Activated CD4-positive, alpha-beta T cell treated with anti-CD3 and anti-CD28 coated beads, Interleukin-2, amount 10 ng/mL, durations not matched to agents 7 days and 5 days (primary cell): ENCODE measurements at regions not wholly inside any gene's neighbourhood (a gene's known extent, or its start where the extent isn't known, plus 50 kb on each side); places are given as distances from the start of the nearest gene placed in this dataset.
"Not testable (repeated sequence)": the region's sequence is repeated elsewhere in the genome, so short reads cannot be mapped to it uniquely, and the experiment has no call there.

Experiments
- CTCF ChIA-PET: fragments of 350-600 bp; sonication (Branson Sonifier 250); formaldehyde crosslinking; loops from one replicate; lab custom pipeline; 2021; ENCODE audit warnings: antibody characterized with exemption; lab: Charles Lee
- POLR2A ChIA-PET: fragments of 350-600 bp; sonication (Branson Sonifier 250); formaldehyde crosslinking; loops from one replicate; lab custom pipeline; 2021; ENCODE audit warnings: antibody characterized with exemption; lab: Charles Lee
- DNase-seq: peaks from one replicate; pipeline ENCODE4 v3.0.0-alpha.2; 2020
- H3K27ac Mint-ChIP-seq: one replicate; pipeline ENCODE4 v1.8.0; 2021; ENCODE audit warnings: mild to moderate bottlenecking, moderate library complexity, mixed read lengths
- H3K27me3 Mint-ChIP-seq: one replicate; pipeline ENCODE4 v1.8.0; 2021; ENCODE audit warnings: mixed read lengths
- H3K36me3 Mint-ChIP-seq: one replicate; pipeline ENCODE4 v1.8.0; 2021; ENCODE audit warnings: low read depth, mixed read lengths
- H3K4me1 Mint-ChIP-seq: one replicate; pipeline ENCODE4 v1.8.0; 2021; ENCODE audit warnings: mixed read lengths
- H3K4me3 Mint-ChIP-seq: one replicate; pipeline ENCODE4 v1.8.0; 2021; ENCODE audit warnings: mild to moderate bottlenecking, moderate library complexity, mixed read lengths
- H3K9me3 Mint-ChIP-seq: one replicate; pipeline ENCODE4 v1.8.0; 2021; ENCODE audit warnings: mixed read lengths

GRCh38 chr3:110324171-110324705, 747.4 kb upstream of the NECTIN3 start:
- H3K9me3 Mint-ChIP-seq, result no peaks in the 10 kb centered on the region
- CTCF ChIA-PET, result no interaction called here
- H3K4me3 Mint-ChIP-seq, result no peak overlapping the region

GRCh38 chr3:110327870-110328269, 743.7 kb upstream of the NECTIN3 start:
- ChIA-PET POLR2A (no interaction called here), CTCF (no interaction called here)
- Mint-ChIP-seq H3K4me3 (no peak overlapping the region), H3K9me3 (no peaks in the 10 kb centered on the region), H3K27me3 (no peaks in the 10 kb centered on the region), H3K4me1 (no peaks in the 10 kb centered on the region), H3K27ac (no peak overlapping the region), H3K36me3 (no peaks in the 10 kb centered on the region)
- no peak for DNase-seq

More at GRCh38 chr3:110324171-110324705, 747.4 kb upstream of the NECTIN3 start:
- POLR2A ChIA-PET, result no interaction called here
- no peak for DNase-seq
- H3K27ac Mint-ChIP-seq, result no peak overlapping the region
- no peaks in the 10 kb centered on the region for H3K4me1 Mint-ChIP-seq
- H3K36me3 Mint-ChIP-seq, result no peaks in the 10 kb centered on the region
- H3K27me3 Mint-ChIP-seq, result no peaks in the 10 kb centered on the region

- POLR2A ChIA-PET, H3K4me1 Mint-ChIP-seq, H3K27me3 Mint-ChIP-seq, H3K9me3 Mint-ChIP-seq, H3K4me3 Mint-ChIP-seq, H3K36me3 Mint-ChIP-seq, H3K27ac Mint-ChIP-seq, DNase-seq: not testable (repeated sequence)
- CTCF ChIA-PET, result interaction anchor here (0.9 kb wide), 1 partner anchor 17 kb away, joined by 3 read pairs; no protein-coding TSS in a partner anchor
Observed at GRCh38 chr3:110331562-110331961, 740.1 kb upstream of the NECTIN3 start.

- H3K27me3 Mint-ChIP-seq, result no peaks in the 10 kb centered on the region
- ChIA-PET CTCF (no interaction called here), POLR2A (no interaction called here)
- no peaks in the 10 kb centered on the region for H3K36me3 Mint-ChIP-seq
- no peak overlapping the region for H3K4me3 Mint-ChIP-seq
- no peaks in the 10 kb centered on the region for H3K4me1 Mint-ChIP-seq
- no peaks in the 10 kb centered on the region for H3K9me3 Mint-ChIP-seq
- DNase-seq, result no peak
- no peak overlapping the region for H3K27ac Mint-ChIP-seq
Observed at GRCh38 chr3:110332629-110333028, 739.0 kb upstream of the NECTIN3 start.

- Mint-ChIP-seq H3K9me3 (no peaks in the 10 kb centered on the region), H3K27ac (no peak overlapping the region), H3K36me3 (no peaks in the 10 kb centered on the region), H3K4me1 (no peaks in the 10 kb centered on the region), H3K4me3 (no peak overlapping the region), H3K27me3 (no peaks in the 10 kb centered on the region)
- ChIA-PET POLR2A (no interaction called here), CTCF (no interaction called here)
- no peak for DNase-seq
Observed at GRCh38 chr3:110341047-110341446, 730.6 kb upstream of the NECTIN3 start.

- Mint-ChIP-seq H3K27me3 (no peaks in the 10 kb centered on the region), H3K27ac (no peak overlapping the region), H3K4me1 (no peaks in the 10 kb centered on the region), H3K9me3 (no peaks in the 10 kb centered on the region), H3K36me3 (no peaks in the 10 kb centered on the region), H3K4me3 (no peak overlapping the region)
- no peak for DNase-seq
- POLR2A ChIA-PET, result no interaction called here
- CTCF ChIA-PET, result no interaction called here
Observed at GRCh38 chr3:110343376-110343775, 728.2 kb upstream of the NECTIN3 start.

GRCh38 chr3:110343945-110344344, 727.7 kb upstream of the NECTIN3 start:
- ChIA-PET CTCF (no interaction called here), POLR2A (no interaction called here)
- H3K4me1 Mint-ChIP-seq, result no peaks in the 10 kb centered on the region
- H3K27me3 Mint-ChIP-seq, result no peaks in the 10 kb centered on the region
- H3K4me3 Mint-ChIP-seq, result no peak overlapping the region
- no peaks in the 10 kb centered on the region for H3K9me3 Mint-ChIP-seq
- DNase-seq, result no peak
- no peak overlapping the region for H3K27ac Mint-ChIP-seq
- H3K36me3 Mint-ChIP-seq, result no peaks in the 10 kb centered on the region

GRCh38 chr3:110344487-110344886, 727.1 kb upstream of the NECTIN3 start:
- Mint-ChIP-seq H3K4me1 (no peaks in the 10 kb centered on the region), H3K27ac (no peak overlapping the region), H3K9me3 (no peaks in the 10 kb centered on the region), H3K36me3 (no peaks in the 10 kb centered on the region), H3K4me3 (no peak overlapping the region), H3K27me3 (no peaks in the 10 kb centered on the region)
- DNase-seq, result no peak
- ChIA-PET CTCF (no interaction called here), POLR2A (no interaction called here)

GRCh38 chr3:110344897-110345767, 726.5 kb upstream of the NECTIN3 start:
- H3K4me1 Mint-ChIP-seq, result no peaks in the 10 kb centered on the region
- H3K27ac Mint-ChIP-seq, result no peak overlapping the region
- H3K27me3 Mint-ChIP-seq, result no peaks in the 10 kb centered on the region
- H3K36me3 Mint-ChIP-seq, result no peaks in the 10 kb centered on the region
- no peak overlapping the region for H3K4me3 Mint-ChIP-seq
- ChIA-PET POLR2A (no interaction called here), CTCF (no interaction called here)
- H3K9me3 Mint-ChIP-seq, result no peaks in the 10 kb centered on the region
- no peak for DNase-seq

GRCh38 chr3:110349295-110349694, 722.3 kb upstream of the NECTIN3 start:
- H3K36me3 Mint-ChIP-seq, result no peaks in the 10 kb centered on the region
- DNase-seq, result no peak
- ChIA-PET CTCF (interaction anchor here (0.6 kb wide), 1 partner anchor 48 kb away, joined by 5 read pairs; no protein-coding TSS in a partner anchor), POLR2A (no interaction called here)
- no peak overlapping the region for H3K4me3 Mint-ChIP-seq
- no peak overlapping the region for H3K27ac Mint-ChIP-seq
- H3K4me1 Mint-ChIP-seq, result no peaks in the 10 kb centered on the region
- H3K9me3 Mint-ChIP-seq, result no peaks in the 10 kb centered on the region
- no peaks in the 10 kb centered on the region for H3K27me3 Mint-ChIP-seq

- ChIA-PET POLR2A (no interaction called here), CTCF (no interaction called here)
- Mint-ChIP-seq H3K27ac (no peak overlapping the region), H3K4me1 (no peaks in the 10 kb centered on the region), H3K27me3 (no peaks in the 10 kb centered on the region), H3K4me3 (no peak overlapping the region), H3K9me3 (no peaks in the 10 kb centered on the region), H3K36me3 (no peaks in the 10 kb centered on the region)
- no peak for DNase-seq
Observed at GRCh38 chr3:110352841-110353604, 718.6 kb upstream of the NECTIN3 start.

GRCh38 chr3:110362751-110363150, 708.9 kb upstream of the NECTIN3 start:
- no peak overlapping the region for H3K4me3 Mint-ChIP-seq
- ChIA-PET CTCF (no interaction called here), POLR2A (no interaction called here)
- H3K9me3 Mint-ChIP-seq, result no peaks in the 10 kb centered on the region
- no peak for DNase-seq
- H3K4me1 Mint-ChIP-seq, result no peaks in the 10 kb centered on the region
- H3K27ac Mint-ChIP-seq, result no peak overlapping the region
- no peaks in the 10 kb centered on the region for H3K27me3 Mint-ChIP-seq
- no peaks in the 10 kb centered on the region for H3K36me3 Mint-ChIP-seq

- H3K4me3 Mint-ChIP-seq, H3K27me3 Mint-ChIP-seq, DNase-seq, H3K9me3 Mint-ChIP-seq, H3K27ac Mint-ChIP-seq, POLR2A ChIA-PET, H3K36me3 Mint-ChIP-seq, H3K4me1 Mint-ChIP-seq, CTCF ChIA-PET: not testable (repeated sequence)
Observed at GRCh38 chr3:110367289-110367688, 704.3 kb upstream of the NECTIN3 start.
